ENCODE measurements at regions not wholly inside any gene's neighbourhood (a gene's known extent, or its start where the extent isn't known, plus 50 kb on each side); places are given as distances from the start of the nearest gene placed in this dataset.

DNA sequence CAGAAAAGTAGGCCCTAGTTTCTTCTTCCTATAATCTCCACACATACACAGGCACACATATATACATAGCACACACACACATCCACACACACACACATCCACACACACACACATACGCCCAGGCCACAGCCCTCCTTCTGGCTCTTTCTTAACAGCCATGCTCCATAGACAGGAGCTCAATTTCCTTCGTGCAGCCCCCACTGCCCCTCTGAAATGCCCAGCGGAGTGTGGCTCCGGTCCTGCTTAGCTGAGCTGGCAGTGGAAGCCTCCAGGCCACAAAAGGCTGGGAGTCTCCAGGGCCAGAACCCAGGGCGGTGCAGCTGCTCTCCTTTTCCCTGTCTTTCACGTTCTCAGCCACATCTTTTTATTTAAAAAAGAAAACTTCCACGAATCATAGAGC lies 282.9 kb upstream of the IGFBP3 start:
- no peak for DNase-seq (ENCODE audit: low read depth)

DNA sequence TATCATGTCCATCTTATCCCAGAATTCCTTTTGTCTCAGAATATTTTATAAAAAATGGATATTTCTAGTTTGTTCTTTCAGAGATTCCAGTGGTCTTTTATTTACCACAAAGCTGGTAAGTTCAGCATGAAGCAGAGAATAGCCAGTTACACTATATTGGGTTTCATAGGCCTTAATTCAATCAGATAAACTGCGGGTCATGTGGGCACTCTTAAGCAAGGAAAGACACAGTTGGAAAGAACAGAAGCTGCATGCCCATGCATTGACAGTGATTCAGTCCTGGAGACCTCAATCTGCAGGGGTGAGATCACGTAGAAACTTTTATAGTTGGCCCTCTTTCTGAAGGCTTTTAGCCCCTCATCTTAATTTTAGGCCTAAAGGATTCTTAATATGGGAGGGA lies 281.3 kb upstream of the IGFBP3 start:
- DNase-seq (ENCODE audit: low read depth) = no peak

DNA sequence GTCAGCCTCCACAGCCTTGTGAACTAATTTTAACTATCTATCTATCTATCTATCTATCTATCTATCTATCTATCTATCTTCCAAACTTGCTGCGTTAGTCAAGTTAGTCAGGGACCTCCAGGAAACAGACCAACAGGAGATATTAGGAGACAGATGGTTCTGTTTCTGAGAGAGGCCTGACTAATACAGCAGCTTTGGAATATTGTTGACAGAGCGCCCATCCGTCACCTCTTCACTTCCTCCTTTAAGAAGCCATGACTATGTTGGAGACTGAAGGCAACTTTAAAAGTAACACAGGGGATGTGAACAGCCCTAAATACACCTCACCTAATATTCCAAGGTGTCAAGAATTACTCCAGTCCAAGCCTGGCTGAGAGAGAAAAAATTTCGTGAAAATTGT lies 280.9 kb upstream of the IGFBP3 start:
- DNase-seq (ENCODE audit: low read depth) = no peak

DNA sequence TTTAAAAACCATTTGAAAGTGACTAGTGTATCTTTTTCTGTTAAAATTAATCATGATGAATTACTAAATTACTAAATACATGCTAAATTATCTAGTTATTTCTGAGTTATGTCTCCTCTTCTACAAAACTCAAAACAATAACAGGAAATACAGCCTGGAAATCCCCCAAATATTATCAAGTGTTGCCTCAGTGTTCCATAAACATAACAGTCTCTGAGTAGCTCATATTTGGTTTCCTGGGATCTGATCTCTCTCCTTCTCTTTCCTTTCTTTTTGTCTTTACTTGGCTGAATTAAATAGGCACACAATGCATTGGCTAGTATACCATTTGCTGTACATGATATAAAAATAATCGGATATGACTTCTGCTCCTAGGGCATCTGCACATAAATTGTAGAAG lies 277.6 kb upstream of the IGFBP3 start:
- DNase-seq (ENCODE audit: low read depth) = no peak

DNA sequence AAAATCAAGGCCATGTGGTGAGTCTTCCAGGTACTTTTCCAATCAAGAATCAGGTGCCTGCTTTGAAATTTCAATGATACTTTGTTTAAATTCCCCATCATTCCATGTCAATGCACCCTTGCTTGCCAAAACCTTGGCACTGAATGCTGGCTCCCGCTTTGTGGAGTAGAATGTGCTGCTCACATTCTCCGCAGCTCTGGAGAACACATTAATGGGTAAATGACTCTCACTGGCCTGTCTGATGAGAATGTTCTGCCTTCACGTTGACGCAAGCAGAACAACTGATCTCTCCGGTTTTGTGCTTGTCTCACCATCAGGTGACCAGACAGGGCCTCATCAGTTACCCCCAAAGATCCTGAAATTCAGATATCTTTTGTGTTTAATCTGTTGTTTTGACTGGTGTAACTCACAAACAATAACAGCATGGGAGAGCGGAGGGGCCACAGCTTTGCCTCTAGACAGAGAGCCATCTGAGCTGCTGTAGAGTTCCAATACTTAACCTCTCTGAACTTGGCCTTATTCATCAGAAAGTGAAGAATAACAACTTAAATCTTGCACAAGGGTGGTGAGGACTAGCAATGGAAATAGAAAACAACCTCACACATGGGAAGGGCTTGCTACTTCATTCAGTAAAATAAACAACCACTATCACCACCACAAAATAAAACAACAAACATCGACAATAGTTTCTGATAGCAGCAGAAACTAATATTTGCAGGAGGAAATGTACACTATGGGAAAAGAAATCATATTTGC lies 276.9 kb upstream of the IGFBP3 start:
- no peak for DNase-seq (ENCODE audit: low read depth)

DNA sequence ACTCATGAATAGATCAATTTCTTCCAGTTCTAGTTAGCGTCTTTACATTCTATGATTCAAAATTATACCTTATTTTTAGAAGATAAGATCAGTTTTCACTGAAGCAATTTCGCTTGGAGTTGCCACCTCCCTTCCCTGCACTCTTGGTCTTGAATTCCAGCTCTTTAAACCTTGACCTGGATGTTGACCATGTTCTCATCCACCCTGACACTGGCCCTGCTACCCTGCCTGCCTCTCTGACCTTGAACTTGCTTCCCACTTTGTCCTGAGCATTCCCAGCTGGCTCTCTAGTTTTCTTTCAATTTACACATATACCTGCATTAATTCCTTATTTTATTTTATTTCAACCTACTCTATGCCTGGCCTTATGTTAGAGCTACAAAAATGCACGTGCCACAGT lies 274.9 kb upstream of the IGFBP3 start:
- no peak for DNase-seq (ENCODE audit: low read depth)

DNA sequence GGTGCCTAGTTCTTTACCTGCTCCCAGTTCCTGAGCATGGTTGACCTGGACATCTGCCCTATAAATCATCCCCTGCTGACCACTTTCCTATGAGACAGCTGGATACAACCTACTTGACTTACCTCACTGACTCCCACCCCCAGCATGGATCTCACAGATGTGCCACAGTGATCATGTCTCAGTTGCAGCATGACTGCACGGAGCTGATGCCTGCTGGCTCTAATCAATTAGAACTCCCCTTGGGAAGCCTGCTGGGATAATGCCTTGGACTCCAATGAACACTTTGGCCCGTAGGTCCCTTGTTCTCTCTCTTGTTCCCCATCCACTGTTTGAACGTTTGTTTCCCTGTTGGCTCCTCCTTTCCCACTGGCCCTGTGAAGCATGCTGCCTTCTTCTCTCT lies 271.2 kb upstream of the IGFBP3 start:
- peak; percentile 55 for DNase-seq (ENCODE audit: low read depth)

DNA sequence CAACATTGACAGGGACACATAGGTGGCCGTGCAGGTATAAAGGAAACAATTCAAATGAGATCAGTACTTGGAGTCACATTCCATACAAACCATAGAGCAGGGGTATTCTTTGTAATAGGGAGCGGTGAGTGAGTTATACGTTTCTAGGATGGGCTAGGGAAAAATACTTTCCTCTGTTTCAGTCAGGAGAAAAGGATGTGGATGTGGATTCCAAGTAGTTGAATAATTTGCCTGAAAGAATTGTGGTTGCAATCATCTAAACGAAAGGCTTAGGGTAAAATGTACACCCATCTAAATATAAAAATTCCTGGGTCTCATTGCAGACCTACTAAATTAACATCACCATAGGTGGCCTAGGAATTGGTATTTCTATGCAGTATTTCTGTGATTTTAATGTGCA lies 270.7 kb upstream of the IGFBP3 start:
- peak; percentile 95 for DNase-seq (ENCODE audit: low read depth)

DNA sequence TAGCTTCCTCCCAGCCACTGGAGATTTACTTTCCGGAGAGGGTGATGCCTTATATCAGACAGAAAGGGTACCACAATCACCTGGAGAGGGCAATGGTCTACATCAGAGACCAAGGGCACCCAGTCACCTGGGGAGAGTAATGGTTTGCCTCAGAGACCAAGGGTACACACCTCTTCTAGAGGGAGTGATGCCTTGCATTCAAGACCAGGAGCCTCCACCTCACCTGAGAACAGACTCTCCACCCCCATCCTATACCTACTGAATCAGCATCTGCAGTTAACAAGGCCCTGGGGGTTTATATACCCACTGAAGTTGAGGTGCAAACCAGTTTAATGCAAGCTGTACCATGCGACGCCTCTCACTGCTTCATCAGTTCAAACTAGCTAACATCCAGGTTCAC lies 270.2 kb upstream of the IGFBP3 start:
- no peak for DNase-seq (ENCODE audit: low read depth)

DNA sequence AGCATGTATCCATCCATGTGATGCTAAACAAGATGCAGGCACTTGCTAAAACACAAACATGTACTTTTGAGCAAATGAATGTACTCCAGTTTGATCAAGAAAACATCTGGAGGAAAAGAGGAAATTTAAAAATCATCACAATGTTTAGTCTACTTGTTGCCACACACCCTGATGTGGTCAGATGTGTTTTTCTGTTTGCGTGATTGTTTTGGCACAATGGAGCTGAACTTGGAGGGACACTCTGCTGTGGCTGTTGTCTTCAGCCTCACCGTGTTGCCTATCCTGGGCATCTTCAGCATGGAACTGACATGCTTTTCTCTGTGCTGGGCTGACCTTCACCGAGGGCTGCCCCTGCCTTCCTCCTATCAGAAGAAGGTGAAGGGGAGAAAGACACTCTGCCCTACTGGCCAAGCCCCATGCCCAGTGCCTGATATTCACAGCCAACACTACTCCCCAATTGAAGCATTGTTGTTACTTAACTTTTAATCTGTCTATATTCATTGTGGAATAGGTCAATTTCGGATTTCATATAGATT lies 268.3 kb upstream of the IGFBP3 start:
- no peak for DNase-seq (ENCODE audit: low read depth)

DNA sequence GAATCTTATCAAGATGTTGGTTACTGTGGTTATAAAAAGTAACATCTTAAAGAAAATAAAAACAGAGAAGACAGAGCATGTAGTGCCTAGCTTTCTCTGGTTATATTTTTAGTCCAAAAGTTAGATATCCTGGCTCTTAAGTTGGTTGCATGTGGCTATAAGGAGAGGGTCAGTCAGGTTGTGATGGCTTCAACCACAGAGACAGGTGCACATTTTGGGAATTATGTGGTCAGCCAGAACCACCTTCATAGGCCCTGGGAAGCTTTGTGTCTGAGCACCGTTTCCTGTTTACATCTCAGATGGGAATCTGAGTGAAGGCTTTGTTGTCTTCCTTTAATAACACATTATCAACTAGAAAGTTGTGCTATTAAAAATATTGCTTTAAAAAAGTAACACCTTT lies 265.1 kb upstream of the IGFBP3 start:
- no peak for DNase-seq (ENCODE audit: low read depth)

DNA sequence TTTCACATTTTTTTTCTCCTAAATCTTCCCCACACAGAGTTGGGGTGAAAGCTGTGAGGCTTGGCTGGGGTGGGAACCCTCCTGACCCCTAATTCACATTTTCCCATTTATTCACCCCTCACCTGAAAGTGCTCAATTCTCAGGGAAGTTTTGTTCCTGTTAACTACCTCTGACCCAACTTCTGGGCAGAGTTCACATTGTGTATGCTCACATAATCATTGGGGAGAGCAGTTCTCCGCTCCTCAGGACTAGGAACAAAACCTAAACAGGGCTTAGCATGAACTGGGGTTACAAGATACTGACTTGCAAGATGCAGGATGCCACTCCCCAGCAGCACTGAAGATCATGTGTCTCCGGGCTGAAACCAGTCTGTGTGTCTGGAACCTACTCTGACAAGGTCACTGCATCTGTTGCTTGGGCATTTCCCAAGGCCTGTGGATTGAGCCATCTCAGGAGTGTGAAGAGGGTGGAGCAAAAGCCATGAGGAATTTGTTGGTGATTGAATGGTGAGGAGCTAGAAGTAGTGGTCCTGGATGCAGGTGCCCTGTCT lies 258.1 kb upstream of the IGFBP3 start:
- DNase-seq (ENCODE audit: low read depth) = no peak

DNA sequence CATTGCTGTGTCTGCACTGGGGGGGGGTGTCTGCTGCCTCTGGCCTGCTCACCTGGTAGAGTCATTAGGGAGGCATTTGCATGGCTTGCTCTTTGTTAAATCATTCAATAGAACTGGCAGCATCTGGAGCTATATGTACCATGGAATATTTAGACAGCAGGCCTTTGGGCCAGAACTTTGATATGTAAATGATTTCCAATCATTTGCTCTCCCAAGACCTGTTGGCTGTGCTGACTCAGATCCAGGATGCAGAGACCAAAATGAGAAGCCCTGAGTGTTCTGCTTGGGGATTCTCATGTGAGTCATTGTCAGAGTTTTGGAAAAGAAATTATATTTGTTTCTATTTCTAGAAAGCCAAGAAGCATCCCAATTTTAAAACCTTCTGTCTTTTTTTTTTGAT lies 257.6 kb upstream of the IGFBP3 start:
- DNase-seq (ENCODE audit: low read depth) = peak; percentile 82

DNA sequence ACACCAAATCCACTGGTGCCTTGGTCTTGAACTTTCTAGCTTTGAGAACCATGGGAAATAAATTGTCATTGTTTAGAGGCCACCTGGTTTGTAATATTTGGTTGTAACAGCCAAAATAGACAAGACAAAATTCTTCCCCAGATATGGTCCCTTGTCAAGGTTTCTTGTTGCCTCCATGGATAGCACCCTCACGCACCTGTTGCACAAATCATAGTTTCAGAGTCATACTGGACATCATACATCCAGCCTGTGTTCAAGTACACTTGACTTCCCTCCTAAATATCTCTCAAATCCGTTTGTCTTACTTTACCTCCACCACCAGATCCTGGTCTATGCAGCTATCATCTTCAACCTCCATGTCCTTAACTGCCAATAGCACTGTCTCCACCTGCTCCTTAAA lies 256.7 kb upstream of the IGFBP3 start:
- DNase-seq (ENCODE audit: low read depth) = no peak

DNA sequence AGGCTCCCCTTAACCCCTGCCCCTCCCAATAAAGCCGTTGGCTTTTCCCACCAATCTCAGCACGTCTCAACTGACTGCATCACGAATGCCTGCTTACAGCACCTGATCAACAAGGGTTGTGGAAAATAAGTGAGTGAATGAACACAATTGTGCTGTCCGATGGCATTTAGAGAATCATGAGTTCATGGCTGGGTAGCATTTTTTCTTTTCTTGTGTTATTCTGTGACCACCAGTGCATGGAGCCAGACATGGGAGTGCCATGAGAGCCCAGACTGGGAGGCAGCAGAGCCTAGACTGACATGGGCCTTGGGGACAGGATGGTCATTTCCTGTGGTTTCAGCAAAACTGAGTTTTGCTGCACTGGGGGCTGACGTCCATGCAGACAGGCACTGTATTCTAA lies 254.1 kb upstream of the IGFBP3 start:
- no peak for DNase-seq (ENCODE audit: low read depth)

DNA sequence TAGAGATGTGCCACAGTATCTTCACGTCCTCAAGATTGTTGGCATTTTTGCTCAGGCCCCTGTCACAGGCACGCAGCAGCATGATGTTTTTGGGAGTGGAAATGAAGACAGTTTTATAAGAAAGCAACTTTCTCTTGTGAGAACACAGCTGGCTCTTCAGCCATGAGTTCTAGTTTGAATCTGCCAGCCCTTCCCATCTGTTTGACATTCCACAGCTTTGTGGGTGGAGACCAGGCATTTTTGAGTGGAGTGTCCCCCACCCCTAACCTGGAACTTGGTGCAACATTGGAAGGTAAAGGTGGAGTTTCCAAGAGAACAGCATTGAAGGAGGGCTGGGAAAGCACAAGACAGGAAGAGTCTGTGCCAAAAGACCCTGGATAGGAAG lies 253.1 kb upstream of the IGFBP3 start:
- DNase-seq (ENCODE audit: low read depth) = no peak

DNA sequence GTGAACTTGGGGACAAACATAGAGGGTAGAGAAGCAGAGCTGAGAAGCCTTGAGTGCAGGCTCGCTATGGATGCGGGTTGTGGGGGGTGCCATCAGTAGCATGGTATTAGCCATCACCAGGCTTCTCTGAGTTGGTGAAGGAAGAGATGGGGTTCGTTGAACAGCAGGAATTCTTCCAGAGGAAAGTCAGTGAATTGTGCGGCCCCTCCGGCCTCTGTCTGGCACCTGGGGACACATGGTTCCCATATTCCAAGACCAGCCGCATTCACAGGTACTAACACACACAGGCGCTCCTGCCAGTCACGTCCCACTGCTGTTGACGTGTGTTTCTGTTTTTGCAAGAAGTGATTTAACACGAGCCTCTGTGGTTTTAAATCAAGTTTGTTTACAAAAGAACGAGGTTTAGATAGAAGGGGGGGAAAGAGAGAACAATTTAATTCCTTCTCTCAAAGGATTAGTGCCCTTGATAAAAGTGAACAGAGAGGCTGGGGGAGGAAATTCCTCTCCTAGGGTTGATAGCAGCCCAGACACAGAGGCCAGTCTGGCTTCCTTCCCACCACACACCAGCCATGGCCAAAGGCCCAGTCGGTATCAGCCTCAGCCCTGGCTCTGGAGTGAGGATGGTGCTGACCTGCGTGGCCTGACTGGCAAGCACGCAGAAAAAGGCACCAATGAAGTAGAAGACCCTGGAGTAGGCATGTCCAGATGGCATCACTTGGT lies 252.6 kb upstream of the IGFBP3 start:
- no peak for DNase-seq (ENCODE audit: low read depth)

DNA sequence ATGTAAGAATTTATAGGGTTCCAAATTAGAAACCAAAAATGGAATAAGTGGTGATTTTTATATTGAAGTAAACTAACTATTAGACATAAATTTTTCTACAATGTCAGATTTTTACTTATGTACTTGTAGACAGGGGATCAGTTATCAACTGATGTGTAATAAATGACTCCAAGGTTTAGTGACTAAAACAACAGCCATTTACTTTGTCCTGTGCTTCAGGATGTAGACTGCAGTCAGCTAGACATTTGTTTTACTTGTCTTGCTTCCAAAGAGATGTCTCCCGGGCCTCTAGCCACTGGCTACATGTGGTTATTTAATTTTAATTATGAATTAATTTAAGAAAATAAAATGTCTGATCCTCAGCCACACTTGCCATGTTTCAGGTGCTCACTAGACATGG lies 249.7 kb upstream of the IGFBP3 start:
- peak; percentile 33 for DNase-seq (ENCODE audit: low read depth)

DNA sequence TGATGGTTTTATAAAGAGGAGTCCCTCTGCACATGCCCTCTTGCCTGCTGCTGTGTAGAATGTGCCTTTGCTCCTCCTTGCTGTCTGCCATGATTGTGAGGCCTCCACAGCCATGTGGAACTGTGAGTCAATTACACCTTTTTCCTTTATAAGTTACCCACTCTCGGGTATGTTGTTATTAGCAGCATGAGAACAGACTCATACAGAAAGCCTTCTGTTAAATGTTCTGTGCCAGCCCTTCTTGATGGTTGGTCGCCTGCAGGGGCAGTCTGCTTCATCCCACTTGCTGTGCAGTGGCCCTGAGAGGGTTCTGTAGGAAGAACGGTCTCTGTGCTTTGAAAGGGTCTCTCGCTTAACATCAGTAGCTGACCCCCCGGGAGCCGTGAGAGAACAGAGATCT lies 248.9 kb upstream of the IGFBP3 start:
- no peak for DNase-seq (ENCODE audit: low read depth)

DNA sequence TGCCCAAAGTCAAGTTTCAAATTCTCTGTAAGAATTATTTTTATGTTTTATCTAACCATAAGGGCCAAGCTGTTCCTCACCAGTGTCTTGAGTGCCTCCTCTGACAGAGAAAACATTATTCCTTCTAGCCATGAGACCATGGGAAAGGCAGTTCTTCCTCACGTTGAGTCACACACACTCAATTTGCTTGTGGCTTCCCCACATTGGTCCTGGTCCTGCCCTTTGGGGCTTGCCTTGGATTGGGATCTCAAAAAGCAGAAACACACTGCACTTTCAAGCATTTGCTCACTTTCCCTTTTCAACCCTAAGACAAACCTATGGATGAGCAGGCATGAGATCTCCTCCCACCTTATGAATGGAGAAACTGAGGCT lies 248.3 kb upstream of the IGFBP3 start:
- no peak for DNase-seq (ENCODE audit: low read depth)

DNA sequence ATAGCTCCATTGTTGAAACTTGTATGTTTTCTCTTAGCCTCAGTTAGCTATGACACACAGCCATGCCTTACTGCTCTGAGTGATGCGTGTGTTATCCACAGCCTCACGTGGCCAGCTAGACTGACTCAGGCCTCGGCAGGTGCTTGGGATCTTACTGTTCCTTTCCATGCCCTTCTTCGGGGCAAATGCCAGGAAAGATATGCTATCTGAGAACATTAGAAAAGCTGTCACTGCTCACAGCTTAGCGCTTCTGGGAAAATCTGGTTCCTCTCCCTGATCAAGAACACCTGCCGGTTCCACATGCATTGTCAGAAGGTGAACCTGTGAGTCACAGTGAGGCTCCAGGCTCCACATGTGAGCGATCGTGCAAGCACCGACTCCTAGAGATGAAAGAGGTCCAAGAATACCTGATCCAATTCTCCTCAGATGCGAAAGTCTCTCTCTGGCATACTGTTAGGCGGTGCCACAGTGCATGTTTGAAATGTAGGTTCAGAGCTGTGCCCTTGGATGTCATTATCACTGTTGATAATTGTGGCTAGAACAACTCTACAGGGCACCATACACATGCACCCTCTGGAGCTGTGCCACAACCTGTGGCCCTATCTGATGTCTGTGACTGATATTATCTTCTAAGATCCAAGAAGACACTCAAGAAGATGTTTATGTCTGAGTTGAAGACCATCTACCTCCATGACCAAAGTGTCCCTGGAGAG lies 247.8 kb upstream of the IGFBP3 start:
- peak; percentile 50 for DNase-seq (ENCODE audit: low read depth)

DNA sequence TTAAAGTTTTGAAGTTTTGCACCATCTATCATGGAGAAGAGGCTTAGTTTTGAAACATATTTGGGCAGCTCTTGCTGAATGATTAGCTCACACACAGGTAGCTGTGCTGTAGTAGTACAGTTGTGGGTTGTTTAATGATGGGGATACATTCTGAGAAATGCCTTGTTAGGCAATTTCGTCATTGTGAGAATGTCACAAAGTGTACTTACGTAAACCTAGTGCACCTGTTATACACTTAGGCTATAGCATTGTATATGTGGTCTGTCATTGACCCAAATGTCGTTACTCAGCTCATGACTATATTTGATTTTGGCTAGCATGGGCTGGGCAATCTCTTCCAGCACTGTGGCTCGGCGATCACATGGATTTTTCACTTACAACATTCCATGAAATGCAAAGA lies 247.2 kb upstream of the IGFBP3 start:
- no peak for DNase-seq (ENCODE audit: low read depth)

DNA sequence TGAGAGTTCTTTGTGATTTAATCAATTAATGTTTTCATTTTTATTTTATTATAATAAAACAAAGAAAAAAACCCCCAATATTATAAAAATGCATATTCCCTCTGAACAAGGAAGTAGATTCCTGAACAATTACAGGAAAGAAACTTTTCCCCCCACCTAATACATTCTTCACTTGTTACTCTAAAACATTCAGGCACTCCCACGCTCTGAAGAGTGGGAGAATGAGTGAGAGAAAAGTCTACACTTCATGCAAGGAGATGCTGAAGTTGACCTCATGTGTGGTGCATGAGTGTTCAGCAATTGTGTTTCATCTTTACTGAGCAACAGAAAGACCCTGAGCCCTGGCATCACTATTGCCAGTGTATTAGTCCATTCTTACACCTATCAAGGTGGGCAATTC lies 244.2 kb upstream of the IGFBP3 start:
- DNase-seq (ENCODE audit: low read depth) = peak; percentile 84
